Keratinocyte (primary cell): ENCODE measurements at regions not wholly inside any gene's neighbourhood (a gene's known extent, or its start where the extent isn't known, plus 50 kb on each side); places are given as distances from the start of the nearest gene placed in this dataset.

Experiments used
- CTCF ChIP-seq, 3 experiments: IDR thresholded peaks in 1 of 3; conservative IDR thresholded peaks in 1 of 3; optimal IDR thresholded peaks in 1 of 3; 2 replicates in 2 of 3; 3 replicates in 1 of 3; pipeline versions ENCODE3 to v1.5.1; 2011; ENCODE audit warnings: low read length in 3 of 3, mild to moderate bottlenecking in 3 of 3, moderate library complexity in 2 of 3, control low read depth in 1 of 3, inconsistent platforms in 1 of 3; ENCODE audit not compliant: insufficient read depth in 2 of 3; ENCODE audit errors: extremely low read depth in 1 of 3
- EZH2 ChIP-seq: IDR thresholded peaks from one replicate; pipeline ENCODE4 v1.6.1; 2012; ENCODE audit warnings: inconsistent platforms, mild to moderate bottlenecking, low read length, moderate library complexity

DNA sequence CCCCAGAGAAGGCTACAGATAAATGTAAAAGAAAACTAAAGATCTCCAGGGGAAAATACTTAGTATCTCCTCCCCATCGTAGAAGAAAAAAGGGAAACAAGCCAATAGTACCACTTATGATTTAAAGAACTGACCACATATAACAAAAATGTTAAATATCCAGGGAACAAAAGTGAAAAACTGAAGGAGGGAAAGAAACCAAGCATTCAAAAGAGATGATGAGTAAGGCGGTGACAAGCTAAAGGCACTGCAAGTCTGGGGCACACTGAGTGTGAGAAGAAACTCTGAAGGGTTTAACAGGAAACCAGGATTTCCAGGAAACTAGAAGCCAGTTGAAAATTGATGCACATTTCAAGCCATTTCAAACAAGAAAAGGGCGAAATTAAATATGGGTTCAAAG, 226.3 kb downstream of the AHR start:
- no peak for TF ChIP-seq CTCF (optimal IDR thresholded peaks at IDR 0.05 in 1 of 3, IDR thresholded peaks at IDR 0.05 in 1 of 3, conservative IDR thresholded peaks at IDR 0.05 in 1 of 3; ENCODE audit: extremely low read depth in 1 of 3, insufficient read depth in 2 of 3, low read length in 3 of 3)
- no peak for TF ChIP-seq EZH2
